ENCODE measurements at regions not wholly inside any gene's neighbourhood (a gene's known extent, or its start where the extent isn't known, plus 50 kb on each side); places are given as distances from the start of the nearest gene placed in this dataset.

GRCh38 chr9:27726244-27727081, 153.2 kb upstream of the C9orf72 start (continued):
- TF ChIP-seq ZNF398 (CRISPR knock-in tag; IDR thresholded peaks at IDR 0.05) (no peak), STAT5B (CRISPR knock-in tag; IDR thresholded peaks at IDR 0.05) (no peak), ZNF76 (CRISPR knock-in tag; IDR thresholded peaks at IDR 0.05; ENCODE audit: borderline replicate concordance) (no peak), ZBTB12 (CRISPR knock-in tag; IDR thresholded peaks at IDR 0.05) (no peak), ZNF766 (CRISPR knock-in tag; conservative IDR thresholded peaks at IDR 0.05) (no peak), ZBTB43 (CRISPR knock-in tag; IDR thresholded peaks at IDR 0.05) (no peak), ATF1 (CRISPR knock-in tag; IDR thresholded peaks at IDR 0.05) (no peak), ATF1 (tag; IDR thresholded peaks at IDR 0.05) (no peak), RREB1 (CRISPR knock-in tag; IDR thresholded peaks at IDR 0.05) (no peak), ATF3 (IDR thresholded peaks at IDR 0.05) (no peak), ATF3 (CRISPR knock-in tag; conservative IDR thresholded peaks at IDR 0.05) (no peak), CBX5 (IDR thresholded peaks at IDR 0.05; ENCODE audit: borderline replicate concordance, low read depth) (no peak)

Data from K562 (cell line).